Lower lobe of right lung (tissue), 2 donors: ENCODE measurements at regions not wholly inside any gene's neighbourhood (a gene's known extent, or its start where the extent isn't known, plus 50 kb on each side); places are given as distances from the start of the nearest gene placed in this dataset.
"Not testable (repeated sequence)": the region's sequence is repeated elsewhere in the genome, so short reads cannot be mapped to it uniquely, and the experiment has no call there.

ENCODE experiments used
- ATAC-seq, 2 donors: fragments of 200-7000 bp; cut with Tn5 transposase; one replicate each; pipeline ENCODE4 v1.9.1; 2020 to 2022; ENCODE audit warnings: mild to moderate bottlenecking in 2 of 2, moderate library complexity in 2 of 2
- DNase-seq: peaks from one replicate; pipeline ENCODE4 v3.0.0-alpha.2; 2020
- H3K27ac ChIP-seq: fragments of 200-600 bp; one replicate; pipeline ENCODE4 v1.8.0; 2022
- H3K27me3 ChIP-seq: fragments of 200-600 bp; one replicate; pipeline ENCODE4 v1.8.0; 2022; ENCODE audit warnings: low read depth
- H3K36me3 ChIP-seq: fragments of 200-600 bp; one replicate; pipeline ENCODE4 v1.8.0; 2022; ENCODE audit warnings: mild to moderate bottlenecking
- H3K4me1 ChIP-seq: fragments of 200-600 bp; one replicate; pipeline ENCODE4 v1.8.0; 2022
- H3K4me3 ChIP-seq: fragments of 200-600 bp; one replicate; pipeline ENCODE4 v1.8.0; 2022; ENCODE audit warnings: mild to moderate bottlenecking
- H3K9me3 ChIP-seq: fragments of 200-600 bp; one replicate; pipeline ENCODE4 v1.8.0; 2022
- intact Hi-C: fragments of 100-400 bp; cut with DNase I; formaldehyde crosslinking; loops from one replicate; pipeline ENCODE4 v1.11.0; 2022
- TF ChIP-seq, protein P1 (sequence below): fragments of 200-600 bp; IDR thresholded peaks from one replicate; pipeline ENCODE4 v1.8.0; 2022; ENCODE audit warnings: antibody characterized with exemption, mild to moderate bottlenecking
- donor health status: DM: no; HTN: yes; CAD: no; lungs with severe emphysema.

DNA sequence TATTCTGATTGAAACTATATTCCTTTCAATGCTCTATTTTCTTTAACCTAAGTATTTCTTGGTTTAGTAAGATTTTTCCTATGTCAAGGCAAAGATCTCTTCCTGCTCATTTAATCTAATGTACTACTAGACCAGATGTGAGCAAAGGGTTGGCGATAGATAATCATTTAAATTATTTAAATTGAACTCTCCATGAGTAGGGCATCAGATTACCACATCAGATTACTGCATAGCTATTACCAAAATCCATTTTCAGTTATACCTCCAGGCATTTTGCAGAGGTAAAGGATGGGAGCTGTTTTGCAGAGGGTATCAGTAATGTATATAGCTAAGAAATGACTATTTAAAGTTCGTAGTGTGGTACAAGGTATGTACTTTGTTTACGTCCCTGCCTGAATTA lies 607.9 kb downstream of the PTPRC start:
- TF ChIP-seq, protein P1, sequence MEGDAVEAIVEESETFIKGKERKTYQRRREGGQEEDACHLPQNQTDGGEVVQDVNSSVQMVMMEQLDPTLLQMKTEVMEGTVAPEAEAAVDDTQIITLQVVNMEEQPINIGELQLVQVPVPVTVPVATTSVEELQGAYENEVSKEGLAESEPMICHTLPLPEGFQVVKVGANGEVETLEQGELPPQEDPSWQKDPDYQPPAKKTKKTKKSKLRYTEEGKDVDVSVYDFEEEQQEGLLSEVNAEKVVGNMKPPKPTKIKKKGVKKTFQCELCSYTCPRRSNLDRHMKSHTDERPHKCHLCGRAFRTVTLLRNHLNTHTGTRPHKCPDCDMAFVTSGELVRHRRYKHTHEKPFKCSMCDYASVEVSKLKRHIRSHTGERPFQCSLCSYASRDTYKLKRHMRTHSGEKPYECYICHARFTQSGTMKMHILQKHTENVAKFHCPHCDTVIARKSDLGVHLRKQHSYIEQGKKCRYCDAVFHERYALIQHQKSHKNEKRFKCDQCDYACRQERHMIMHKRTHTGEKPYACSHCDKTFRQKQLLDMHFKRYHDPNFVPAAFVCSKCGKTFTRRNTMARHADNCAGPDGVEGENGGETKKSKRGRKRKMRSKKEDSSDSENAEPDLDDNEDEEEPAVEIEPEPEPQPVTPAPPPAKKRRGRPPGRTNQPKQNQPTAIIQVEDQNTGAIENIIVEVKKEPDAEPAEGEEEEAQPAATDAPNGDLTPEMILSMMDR, result no peak
- Histone ChIP-seq H3K4me1 (no peaks in the 10 kb centered on the region), H3K27ac (no peak overlapping the region), H3K27me3 (no peaks in the 10 kb centered on the region), H3K9me3 (no peaks in the 10 kb centered on the region), H3K4me3 (no peak overlapping the region), H3K36me3 (no peaks in the 10 kb centered on the region)
- ATAC-seq (no peak), DNase-seq (no peak)
- intact Hi-C loops, result no loop called here

DNA sequence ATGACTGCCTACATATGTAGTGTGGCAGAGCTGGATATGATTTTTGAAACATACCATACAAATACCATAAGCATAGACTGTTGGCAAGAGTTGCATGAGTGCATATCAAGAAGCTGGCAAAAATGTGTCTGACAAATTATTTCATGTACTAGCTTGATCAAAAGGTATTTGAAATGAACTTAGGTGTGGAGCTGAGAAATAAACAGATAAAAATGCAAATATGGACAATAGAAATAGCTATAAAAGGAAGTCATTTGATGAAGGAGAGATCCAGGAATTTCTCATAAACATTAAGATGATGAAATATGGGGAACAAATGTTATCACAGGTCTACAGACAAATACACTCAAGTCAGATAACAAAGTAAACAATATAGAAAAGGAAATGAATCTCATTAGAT lies 609.1 kb downstream of the PTPRC start:
- no peaks in the 10 kb centered on the region for H3K36me3 ChIP-seq
- no peaks in the 10 kb centered on the region for H3K4me1 ChIP-seq
- H3K27me3 ChIP-seq, result no peaks in the 10 kb centered on the region
- intact Hi-C loops, result no loop called here
- ATAC-seq (no peak), DNase-seq (no peak)
- TF ChIP-seq, protein P1, result no peak
- H3K27ac ChIP-seq, result no peak overlapping the region
- no peaks in the 10 kb centered on the region for H3K9me3 ChIP-seq
- H3K4me3 ChIP-seq, result no peak overlapping the region

DNA sequence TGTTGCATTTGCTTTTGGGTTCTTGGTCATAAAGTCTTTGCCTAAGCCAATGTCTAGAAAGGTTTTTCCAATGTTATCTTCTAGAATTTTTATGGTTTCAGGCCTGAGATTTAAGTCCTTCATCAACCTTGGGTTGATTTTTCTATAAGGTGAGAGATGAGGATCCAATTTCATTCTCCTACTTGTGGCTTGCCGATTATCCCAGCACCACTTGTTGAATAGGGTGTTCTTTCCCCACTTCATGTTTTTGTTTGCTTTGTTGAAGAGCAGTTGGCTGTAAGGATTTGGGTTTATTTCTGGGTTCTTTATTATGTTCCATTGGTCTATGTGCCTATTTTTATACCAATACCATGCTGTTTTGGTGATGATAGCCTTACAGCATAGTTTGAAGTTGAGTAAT lies 615.2 kb downstream of the PTPRC start:
- H3K4me3 ChIP-seq, H3K9me3 ChIP-seq, DNase-seq, H3K27ac ChIP-seq, H3K27me3 ChIP-seq, H3K4me1 ChIP-seq, ATAC-seq, intact Hi-C loops, H3K36me3 ChIP-seq: not testable (repeated sequence)

DNA sequence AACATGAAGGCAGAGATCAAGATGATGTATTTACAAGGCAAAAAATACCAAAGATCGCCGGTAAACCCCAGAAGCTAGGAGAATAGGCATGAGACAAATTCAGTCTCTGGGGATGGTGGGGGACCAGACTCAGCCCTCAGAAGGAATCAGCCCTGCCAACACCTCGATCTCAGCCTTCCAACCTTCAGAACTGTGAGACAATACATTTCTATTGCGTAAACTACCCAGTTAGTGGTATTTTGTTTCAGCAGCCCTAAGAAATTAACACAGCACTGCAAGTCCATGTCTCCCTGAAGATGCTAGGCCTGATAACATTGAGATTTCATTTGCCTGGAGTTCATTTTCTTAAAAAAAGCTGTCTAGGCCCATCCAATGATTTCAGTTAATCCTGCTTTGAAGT lies 622.5 kb downstream of the PTPRC start:
- TF ChIP-seq, protein P1, result no peak
- Histone ChIP-seq H3K27ac (no peak overlapping the region), H3K36me3 (no peaks in the 10 kb centered on the region), H3K4me3 (no peak overlapping the region), H3K27me3 (no peaks in the 10 kb centered on the region), H3K4me1 (no peaks in the 10 kb centered on the region), H3K9me3 (no peaks in the 10 kb centered on the region)
- ATAC-seq (no peak), DNase-seq (no peak)
- intact Hi-C loops, result no loop called here

DNA sequence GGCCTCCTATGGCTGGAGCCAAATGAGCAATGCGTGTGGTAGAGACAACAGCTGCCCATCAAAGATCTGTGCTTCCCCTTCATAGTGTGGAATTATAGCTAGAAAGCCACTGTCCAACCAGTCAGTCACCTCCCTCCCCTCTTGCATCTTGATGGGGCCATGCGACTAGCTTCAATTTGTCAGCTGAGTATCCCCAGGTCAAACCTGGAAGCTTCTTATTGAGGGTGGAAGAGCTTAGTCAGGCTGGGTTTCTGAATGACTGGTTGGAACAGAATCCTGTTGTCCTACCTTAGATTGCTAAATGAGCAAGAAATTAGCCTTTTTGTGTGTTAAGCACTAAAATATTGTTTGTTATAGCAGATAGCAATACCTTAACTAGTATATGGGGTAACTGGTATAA lies 625.4 kb downstream of the PTPRC start:
- intact Hi-C loops, result no loop called here
- ATAC-seq (no peak), DNase-seq (no peak)
- TF ChIP-seq, protein P1, result no peak
- Histone ChIP-seq H3K27ac (no peak overlapping the region), H3K27me3 (no peaks in the 10 kb centered on the region), H3K4me3 (no peak overlapping the region), H3K36me3 (no peaks in the 10 kb centered on the region), H3K9me3 (no peaks in the 10 kb centered on the region), H3K4me1 (no peaks in the 10 kb centered on the region)

DNA sequence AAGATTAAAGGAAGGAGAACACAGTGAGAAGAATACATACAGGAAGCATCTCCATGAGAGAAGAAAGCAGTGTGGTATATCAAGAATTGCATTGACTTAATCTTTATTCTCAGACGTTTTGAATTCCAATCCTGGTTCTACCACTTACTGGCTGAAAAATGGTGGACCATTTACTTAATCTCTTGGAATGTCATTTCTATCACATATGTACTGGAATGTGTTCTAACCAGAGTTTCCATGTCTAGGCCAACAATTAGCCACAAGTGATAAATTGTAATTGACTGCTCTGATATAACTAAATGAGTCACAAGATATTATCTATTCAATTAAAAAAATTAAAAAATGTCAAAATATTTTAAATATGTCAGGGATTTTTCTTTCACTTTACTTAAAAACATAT lies 626.1 kb downstream of the PTPRC start:
- Histone ChIP-seq H3K36me3 (no peaks in the 10 kb centered on the region), H3K4me1 (no peaks in the 10 kb centered on the region), H3K27me3 (no peaks in the 10 kb centered on the region), H3K4me3 (no peak overlapping the region), H3K9me3 (no peaks in the 10 kb centered on the region), H3K27ac (no peak overlapping the region)
- intact Hi-C loops, result no loop called here
- TF ChIP-seq, protein P1, result no peak
- ATAC-seq, result no peak
- DNase-seq, result no peak
